HUES64 (cell line): ENCODE measurements at regions not wholly inside any gene's neighbourhood (a gene's known extent, or its start where the extent isn't known, plus 50 kb on each side); places are given as distances from the start of the nearest gene placed in this dataset.

ENCODE experiments used
- H3K27ac ChIP-seq: 2 replicates; pipeline ENCODE4 v1.7.0; 2013; ENCODE audit warnings: low read depth, low read length, inconsistent platforms
- H3K27me3 ChIP-seq: 2 replicates; pipeline ENCODE4 v1.6.1; 2013; ENCODE audit warnings: mild to moderate bottlenecking, low read length; ENCODE audit not compliant: insufficient read depth
- H3K36me3 ChIP-seq: 2 replicates; pipeline ENCODE4 v1.6.1; 2013; ENCODE audit warnings: mild to moderate bottlenecking, low read length; ENCODE audit not compliant: insufficient read depth
- H3K4me1 ChIP-seq: 2 replicates; pipeline ENCODE4 v1.6.1; 2013; ENCODE audit warnings: mild to moderate bottlenecking, low read length, moderate library complexity; ENCODE audit not compliant: insufficient read depth
- H3K4me3 ChIP-seq: 2 replicates; pipeline ENCODE4 v1.5.1; 2013; ENCODE audit warnings: mild to moderate bottlenecking, low read length, moderate library complexity
- H3K9ac ChIP-seq: 2 replicates; pipeline ENCODE4 v1.6.1; 2013; ENCODE audit warnings: mild to moderate bottlenecking, low read depth, low read length
- H3K9me3 ChIP-seq: 2 replicates; pipeline ENCODE4 v1.6.1; 2013; ENCODE audit warnings: low read depth, low read length; ENCODE audit not compliant: insufficient read depth
- WGBS: fragments of 150-250, 120-280 bp; methylation state at CpG from one replicate; pipeline ENCODE4 v1.1.7; 2013; ENCODE audit warnings: missing lambda C conversion rate; 5-methylcytosine and 5-hydroxymethylcytosine counted together

GRCh38 chr3:18672561-18672960 is 247.4 kb upstream of the SATB1 start:
- no peaks in the 10 kb centered on the region for H3K36me3 ChIP-seq
- H3K27me3 ChIP-seq, result no peaks in the 10 kb centered on the region
- no peaks in the 10 kb centered on the region for H3K9me3 ChIP-seq
- H3K4me1 ChIP-seq, result no peaks in the 10 kb centered on the region
- H3K4me3 ChIP-seq, result no peak overlapping the region
- WGBS, result 88% methylated on average over 2 of the region's 3 CpGs
- no peak overlapping the region for H3K9ac ChIP-seq
- H3K27ac ChIP-seq, result no peak overlapping the region

DNA sequence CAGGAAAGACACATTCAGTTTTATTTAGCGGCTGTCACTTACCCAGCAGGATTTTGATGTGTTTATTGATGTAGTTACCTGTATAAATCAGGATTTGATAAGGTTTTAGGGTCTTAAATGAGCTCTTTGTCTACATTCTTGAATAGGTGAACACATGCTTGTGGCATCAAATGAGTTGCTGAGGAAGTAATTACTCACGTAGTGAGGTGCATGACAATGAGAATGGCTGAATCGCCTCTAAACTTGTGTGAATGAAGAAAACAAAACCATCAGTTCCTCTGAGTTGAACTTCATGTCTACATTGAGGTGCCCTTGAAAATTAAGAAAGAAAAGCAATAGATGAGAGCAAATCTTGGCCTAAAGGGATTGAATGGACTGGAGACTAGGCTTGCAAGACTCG is 245.6 kb upstream of the SATB1 start:
- H3K4me3 ChIP-seq, result no peak overlapping the region
- 92% methylated on average over 4 of the region's 4 CpGs for WGBS
- no peaks in the 10 kb centered on the region for H3K27me3 ChIP-seq
- no peaks in the 10 kb centered on the region for H3K9me3 ChIP-seq
- no peak overlapping the region for H3K9ac ChIP-seq
- H3K4me1 ChIP-seq, result no peaks in the 10 kb centered on the region
- no peak overlapping the region for H3K27ac ChIP-seq
- H3K36me3 ChIP-seq, result no peaks in the 10 kb centered on the region

GRCh38 chr3:18669374-18669773 is 244.2 kb upstream of the SATB1 start:
- 92% methylated on average over 1 of the region's 1 CpG for WGBS
- Histone ChIP-seq H3K9ac (no peak overlapping the region), H3K27me3 (no peaks in the 10 kb centered on the region), H3K36me3 (no peaks in the 10 kb centered on the region), H3K27ac (no peak overlapping the region), H3K4me3 (no peak overlapping the region), H3K4me1 (no peaks in the 10 kb centered on the region), H3K9me3 (no peaks in the 10 kb centered on the region)

DNA sequence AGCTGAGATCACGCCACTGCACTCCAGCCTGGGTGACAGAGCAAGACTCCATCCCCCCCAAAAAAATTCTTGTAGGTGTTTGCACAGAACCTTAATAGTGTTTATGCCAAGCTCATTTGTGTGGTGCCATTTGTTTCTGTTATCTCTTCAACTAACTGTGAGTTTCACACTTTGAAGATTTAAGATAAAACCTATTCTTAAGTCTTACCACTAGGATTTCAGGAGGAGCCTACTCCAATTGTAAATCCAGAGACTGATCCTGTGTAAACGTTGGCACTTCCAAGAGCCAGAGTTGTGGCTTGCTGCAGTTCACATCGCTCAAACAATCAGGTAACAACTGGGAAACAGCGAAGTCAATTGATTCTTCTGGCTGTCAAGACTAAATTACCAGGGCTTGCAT is 242.4 kb upstream of the SATB1 start:
- Histone ChIP-seq H3K9ac (no peak overlapping the region), H3K4me1 (no peaks in the 10 kb centered on the region), H3K9me3 (no peaks in the 10 kb centered on the region), H3K4me3 (no peak overlapping the region), H3K27ac (no peak overlapping the region), H3K27me3 (no peaks in the 10 kb centered on the region), H3K36me3 (no peaks in the 10 kb centered on the region)
- 74% methylated on average over 4 of the region's 4 CpGs for WGBS

- Histone ChIP-seq H3K36me3 (no peaks in the 10 kb centered on the region), H3K27ac (no peak overlapping the region), H3K9me3 (no peaks in the 10 kb centered on the region), H3K9ac (no peak overlapping the region), H3K4me1 (no peaks in the 10 kb centered on the region), H3K4me3 (no peak overlapping the region), H3K27me3 (no peaks in the 10 kb centered on the region)
- WGBS, result 89% methylated on average over 2 of the region's 2 CpGs
Observed at GRCh38 chr3:18666655-18667054, 241.5 kb upstream of the SATB1 start.

DNA sequence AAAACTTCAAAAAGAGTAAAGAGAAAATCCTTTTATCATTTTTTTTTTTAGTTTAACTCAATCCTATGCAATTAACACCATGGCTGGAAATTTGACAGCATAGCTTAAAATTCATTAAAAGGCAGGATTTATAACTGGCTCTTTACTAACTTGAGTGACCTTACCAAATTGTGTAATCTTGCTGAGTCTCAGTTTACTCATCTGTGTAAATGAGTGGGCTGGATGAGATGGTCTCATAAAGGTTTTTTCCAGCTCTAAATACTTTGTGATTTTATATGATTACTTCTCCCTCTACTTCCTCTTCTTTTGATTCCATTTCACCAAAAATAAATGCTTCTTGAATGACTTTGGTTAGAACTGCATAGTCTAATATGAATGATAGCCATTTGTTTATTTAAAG is 234.9 kb upstream of the SATB1 start:
- H3K4me3 ChIP-seq, result no peak overlapping the region
- no peak overlapping the region for H3K9ac ChIP-seq
- no peak overlapping the region for H3K27ac ChIP-seq
- no peaks in the 10 kb centered on the region for H3K9me3 ChIP-seq
- no peaks in the 10 kb centered on the region for H3K4me1 ChIP-seq
- H3K36me3 ChIP-seq, result no peaks in the 10 kb centered on the region
- no peaks in the 10 kb centered on the region for H3K27me3 ChIP-seq

GRCh38 chr3:18657858-18658820 is 233.0 kb upstream of the SATB1 start:
- Histone ChIP-seq H3K36me3 (no peaks in the 10 kb centered on the region), H3K27ac (no peak overlapping the region), H3K4me3 (no peak overlapping the region), H3K9me3 (no peaks in the 10 kb centered on the region), H3K27me3 (no peaks in the 10 kb centered on the region), H3K4me1 (no peaks in the 10 kb centered on the region), H3K9ac (no peak overlapping the region)
- WGBS, result 89% methylated on average over 6 of the region's 6 CpGs

- 73% methylated on average over 5 of the region's 5 CpGs for WGBS
- Histone ChIP-seq H3K27ac (no peak overlapping the region), H3K4me1 (no peaks in the 10 kb centered on the region), H3K9ac (no peak overlapping the region), H3K27me3 (no peaks in the 10 kb centered on the region), H3K36me3 (no peaks in the 10 kb centered on the region), H3K9me3 (no peaks in the 10 kb centered on the region), H3K4me3 (no peak overlapping the region)
Observed at GRCh38 chr3:18656866-18657265, 231.7 kb upstream of the SATB1 start.

GRCh38 chr3:18656410-18656809 is 231.3 kb upstream of the SATB1 start:
- 87% methylated on average over 2 of the region's 2 CpGs for WGBS
- Histone ChIP-seq H3K4me3 (no peak overlapping the region), H3K4me1 (no peaks in the 10 kb centered on the region), H3K36me3 (no peaks in the 10 kb centered on the region), H3K27me3 (no peaks in the 10 kb centered on the region), H3K9me3 (no peaks in the 10 kb centered on the region), H3K9ac (no peak overlapping the region), H3K27ac (no peak overlapping the region)

DNA sequence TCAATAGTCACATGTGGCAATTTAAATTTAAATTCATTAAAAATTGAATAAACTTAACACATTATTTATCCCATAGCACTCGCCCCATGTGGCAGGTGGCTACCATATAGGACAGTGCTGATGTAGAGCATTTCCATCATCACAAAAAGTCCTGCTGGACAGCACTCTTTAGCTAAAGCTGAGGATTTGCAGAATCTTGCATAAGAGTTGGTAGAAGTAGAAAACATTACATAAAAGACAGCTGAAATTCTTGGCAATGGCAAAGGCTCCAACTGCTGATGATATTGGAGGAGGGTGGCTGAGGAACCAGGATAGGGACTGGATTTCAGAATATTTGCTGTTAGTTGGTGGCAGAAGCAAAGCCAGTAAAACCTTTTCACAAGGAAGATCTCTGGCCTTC is 230.7 kb upstream of the SATB1 start:
- H3K4me1 ChIP-seq, result no peaks in the 10 kb centered on the region
- H3K9me3 ChIP-seq, result no peaks in the 10 kb centered on the region
- no peak overlapping the region for H3K4me3 ChIP-seq
- no peak overlapping the region for H3K27ac ChIP-seq
- no peaks in the 10 kb centered on the region for H3K27me3 ChIP-seq
- H3K36me3 ChIP-seq, result no peaks in the 10 kb centered on the region
- 92% methylated on average over 1 of the region's 1 CpG for WGBS
- no peak overlapping the region for H3K9ac ChIP-seq

GRCh38 chr3:18652781-18653180 is 227.6 kb upstream of the SATB1 start:
- Histone ChIP-seq H3K4me3 (no peak overlapping the region), H3K4me1 (no peaks in the 10 kb centered on the region)
- 84% methylated on average over 3 of the region's 3 CpGs for WGBS

DNA sequence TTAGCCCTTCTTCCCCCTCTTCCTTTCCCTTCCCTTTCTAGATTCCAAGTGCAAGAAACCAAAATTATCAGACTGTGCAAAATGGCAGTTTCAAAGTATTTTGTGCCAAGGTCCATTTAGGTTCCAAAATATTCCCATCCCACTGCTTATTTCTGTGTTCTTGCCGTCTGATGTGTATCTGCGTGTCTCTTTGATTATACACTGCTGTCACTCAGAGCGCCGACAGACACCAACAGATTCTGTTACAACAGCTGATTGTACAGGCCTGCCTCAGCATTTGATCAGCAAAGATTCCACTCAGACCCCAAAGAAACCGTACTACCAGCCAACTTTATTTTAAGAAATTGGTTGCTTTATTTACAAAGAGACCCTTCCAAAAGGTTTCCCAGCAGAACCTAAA is 225.6 kb upstream of the SATB1 start:
- 98% methylated on average over 4 of the region's 5 CpGs for WGBS
- Histone ChIP-seq H3K9me3 (no peaks in the 10 kb centered on the region), H3K27me3 (no peaks in the 10 kb centered on the region), H3K27ac (no peak overlapping the region), H3K4me1 (no peaks in the 10 kb centered on the region), H3K4me3 (no peak overlapping the region), H3K36me3 (no peaks in the 10 kb centered on the region), H3K9ac (no peak overlapping the region)

More at GRCh38 chr3:18652781-18653180, 227.6 kb upstream of the SATB1 start:
- Histone ChIP-seq H3K36me3 (no peaks in the 10 kb centered on the region), H3K27me3 (no peaks in the 10 kb centered on the region), H3K9me3 (no peaks in the 10 kb centered on the region), H3K27ac (no peak overlapping the region), H3K9ac (no peak overlapping the region)
